ENCODE measurements at regions not wholly inside any gene's neighbourhood (a gene's known extent, or its start where the extent isn't known, plus 50 kb on each side); places are given as distances from the start of the nearest gene placed in this dataset.

DNA sequence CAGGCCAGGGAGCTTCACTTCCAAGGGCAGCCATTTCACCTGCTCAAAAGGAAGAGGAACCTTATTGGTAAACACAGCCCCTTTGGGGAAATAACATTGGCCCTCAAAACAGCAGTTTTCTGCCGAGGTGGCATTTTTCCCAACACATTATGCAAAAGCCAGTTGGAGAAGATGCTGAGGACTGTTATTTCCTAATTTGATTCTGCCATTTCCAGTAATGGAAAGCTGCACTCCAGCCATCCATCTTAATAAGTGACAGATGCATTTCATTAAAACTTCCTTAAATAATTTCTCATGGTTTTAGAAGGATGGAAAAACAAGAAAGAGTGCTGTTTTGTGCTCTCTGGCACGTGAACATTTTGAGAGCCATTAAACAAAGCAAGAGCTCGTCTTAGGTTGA is 55.9 kb upstream of the ALK start:
- TF ChIP-seq, protein P1, sequence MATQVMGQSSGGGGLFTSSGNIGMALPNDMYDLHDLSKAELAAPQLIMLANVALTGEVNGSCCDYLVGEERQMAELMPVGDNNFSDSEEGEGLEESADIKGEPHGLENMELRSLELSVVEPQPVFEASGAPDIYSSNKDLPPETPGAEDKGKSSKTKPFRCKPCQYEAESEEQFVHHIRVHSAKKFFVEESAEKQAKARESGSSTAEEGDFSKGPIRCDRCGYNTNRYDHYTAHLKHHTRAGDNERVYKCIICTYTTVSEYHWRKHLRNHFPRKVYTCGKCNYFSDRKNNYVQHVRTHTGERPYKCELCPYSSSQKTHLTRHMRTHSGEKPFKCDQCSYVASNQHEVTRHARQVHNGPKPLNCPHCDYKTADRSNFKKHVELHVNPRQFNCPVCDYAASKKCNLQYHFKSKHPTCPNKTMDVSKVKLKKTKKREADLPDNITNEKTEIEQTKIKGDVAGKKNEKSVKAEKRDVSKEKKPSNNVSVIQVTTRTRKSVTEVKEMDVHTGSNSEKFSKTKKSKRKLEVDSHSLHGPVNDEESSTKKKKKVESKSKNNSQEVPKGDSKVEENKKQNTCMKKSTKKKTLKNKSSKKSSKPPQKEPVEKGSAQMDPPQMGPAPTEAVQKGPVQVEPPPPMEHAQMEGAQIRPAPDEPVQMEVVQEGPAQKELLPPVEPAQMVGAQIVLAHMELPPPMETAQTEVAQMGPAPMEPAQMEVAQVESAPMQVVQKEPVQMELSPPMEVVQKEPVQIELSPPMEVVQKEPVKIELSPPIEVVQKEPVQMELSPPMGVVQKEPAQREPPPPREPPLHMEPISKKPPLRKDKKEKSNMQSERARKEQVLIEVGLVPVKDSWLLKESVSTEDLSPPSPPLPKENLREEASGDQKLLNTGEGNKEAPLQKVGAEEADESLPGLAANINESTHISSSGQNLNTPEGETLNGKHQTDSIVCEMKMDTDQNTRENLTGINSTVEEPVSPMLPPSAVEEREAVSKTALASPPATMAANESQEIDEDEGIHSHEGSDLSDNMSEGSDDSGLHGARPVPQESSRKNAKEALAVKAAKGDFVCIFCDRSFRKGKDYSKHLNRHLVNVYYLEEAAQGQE (IDR thresholded peaks at IDR 0.05; ENCODE audit: low read depth), result no peak
- no peak for TF ChIP-seq ZBTB7A (IDR thresholded peaks at IDR 0.05; ENCODE audit: low read depth)
- no peak for TF ChIP-seq YY1 (IDR thresholded peaks at IDR 0.05; ENCODE audit: low read depth)
